Liver (tissue), 8 donors: ENCODE measurements at regions not wholly inside any gene's neighbourhood (a gene's known extent, or its start where the extent isn't known, plus 50 kb on each side); places are given as distances from the start of the nearest gene placed in this dataset.

Experiments
- DNase-seq: peaks from one replicate; pipeline ENCODE4 v3.0.0-alpha.2; 2017; ENCODE audit warnings: low spot score
- H3K27ac ChIP-seq, 2 donors: one replicate each; pipeline ENCODE4 v1.7.0; 2013; ENCODE audit warnings: inconsistent platforms in 2 of 2, low read length in 2 of 2, control low read depth in 1 of 2, low read depth in 1 of 2, mild to moderate bottlenecking in 1 of 2
- H3K27me3 ChIP-seq, 4 donors: one replicate each; pipeline versions ENCODE4 v1.6.1 to v1.7.0; 2013; ENCODE audit warnings: low read length in 3 of 4, inconsistent platforms in 1 of 4, mild to moderate bottlenecking in 1 of 4, moderate library complexity in 1 of 4; ENCODE audit not compliant: control insufficient read depth in 4 of 4, insufficient read depth in 4 of 4
- H3K36me3 ChIP-seq, 4 donors: one replicate each; pipeline versions ENCODE4 v1.6.1 to v1.7.0; 2013; ENCODE audit warnings: low read length in 3 of 4, mild to moderate bottlenecking in 3 of 4, low read depth in 1 of 4, moderate library complexity in 1 of 4; ENCODE audit not compliant: control insufficient read depth in 4 of 4, insufficient read depth in 3 of 4
- H3K4me1 ChIP-seq, 4 donors: one replicate each; pipeline versions ENCODE4 v1.6.1 to v1.7.0; 2013; ENCODE audit warnings: low read length in 3 of 4, mild to moderate bottlenecking in 3 of 4, moderate library complexity in 1 of 4; ENCODE audit not compliant: control insufficient read depth in 4 of 4, insufficient read depth in 4 of 4
- H3K4me3 ChIP-seq, 3 donors: one replicate each; pipeline versions ENCODE4 v1.6.1 to v1.7.0; 2013; ENCODE audit warnings: low read length in 3 of 3, control low read depth in 1 of 3, low read depth in 1 of 3, mild to moderate bottlenecking in 1 of 3
- H3K9ac ChIP-seq, 2 donors: one replicate each; pipeline ENCODE4 v1.7.0; 2013; ENCODE audit warnings: low read length in 2 of 2, mild to moderate bottlenecking in 2 of 2, moderate library complexity in 2 of 2, control low read depth in 1 of 2, low read depth in 1 of 2
- H3K9me3 ChIP-seq, 4 donors: one replicate each; pipeline versions ENCODE4 v1.6.1 to v1.7.0; 2013; ENCODE audit warnings: low read length in 3 of 4; ENCODE audit not compliant: control insufficient read depth in 4 of 4
- ATF3 ChIP-seq: IDR thresholded peaks from 2 replicates; pipeline ENCODE4 v1.6.1; 2016; ENCODE audit warnings: antibody characterized with exemption
- CTCF ChIP-seq: fragments of 150-350 bp; IDR thresholded peaks from 2 replicates; pipeline ENCODE4 v1.5.1; 2017; ENCODE audit warnings: improper control_type of control experiment, low read depth, low read length; ENCODE audit not compliant: missing input control
- GABPA ChIP-seq, 2 donors: IDR thresholded peaks in 1 of 2; conservative IDR thresholded peaks in 1 of 2; 2 replicates each; pipeline ENCODE4 v1.6.1; 2016; ENCODE audit warnings: antibody characterized with exemption in 2 of 2, mild to moderate bottlenecking in 1 of 2, moderate library complexity in 1 of 2
- HNF4A ChIP-seq, 2 donors: conservative IDR thresholded peaks; 2 replicates each; pipeline ENCODE4 v1.6.1; 2016; ENCODE audit warnings: antibody characterized with exemption in 2 of 2, mild to moderate bottlenecking in 2 of 2
- JUND ChIP-seq, 2 donors: IDR thresholded peaks; 2 replicates each; pipeline ENCODE4 v1.6.1; 2016; ENCODE audit warnings: antibody characterized with exemption in 2 of 2
- MAX ChIP-seq: IDR thresholded peaks from 2 replicates; pipeline ENCODE4 v1.6.1; 2016; ENCODE audit warnings: antibody characterized with exemption
- RAD21 ChIP-seq, 2 donors: IDR thresholded peaks; 2 replicates each; pipeline ENCODE4 v1.6.1; 2016; ENCODE audit warnings: antibody characterized with exemption in 2 of 2, mild to moderate bottlenecking in 2 of 2
- REST ChIP-seq: IDR thresholded peaks from 2 replicates; pipeline ENCODE4 v1.6.1; 2016; ENCODE audit warnings: antibody characterized with exemption, mild to moderate bottlenecking
- RXRA ChIP-seq, 2 donors: IDR thresholded peaks; 2 replicates each; pipeline ENCODE4 v1.6.1; 2017 to 2018; ENCODE audit warnings: antibody characterized with exemption in 2 of 2, mild to moderate bottlenecking in 1 of 2
- SP1 ChIP-seq: IDR thresholded peaks from 2 replicates; pipeline ENCODE4 v1.6.1; 2018; ENCODE audit warnings: antibody characterized with exemption, mild to moderate bottlenecking
- TAF1 ChIP-seq: conservative IDR thresholded peaks from 2 replicates; pipeline ENCODE4 v1.6.1; 2016; ENCODE audit warnings: antibody characterized with exemption, mild to moderate bottlenecking
- YY1 ChIP-seq: IDR thresholded peaks from 2 replicates; pipeline ENCODE4 v1.6.1; 2016; ENCODE audit warnings: antibody characterized with exemption, mild to moderate bottlenecking
- ZBTB33 ChIP-seq: IDR thresholded peaks from 2 replicates; pipeline ENCODE4 v1.6.1; 2016; ENCODE audit warnings: antibody characterized with exemption
- WGBS: extraction: QIAGEN DNeasy Blood & Tissue Kit; methylation state at CpG from one replicate; pipeline ENCODE4 v1.1.7; 2013; 5-methylcytosine and 5-hydroxymethylcytosine counted together
- donor health status: healthy.
- donor health status: healthy.
- donor health status: healthy.
- donor health status: healthy.
- donor health status: healthy.

GRCh38 chr12:46664761-46665287 is 161.0 kb downstream of the SLC38A4 start:
- Histone ChIP-seq H3K4me1 (no peaks in the 10 kb centered on the region), H3K9me3 (no peaks in the 10 kb centered on the region), H3K4me3 (no peak overlapping the region), H3K27ac (no peak overlapping the region), H3K36me3 (no peaks in the 10 kb centered on the region), H3K27me3 (no peaks in the 10 kb centered on the region), H3K9ac (no peak overlapping the region)
- 42% methylated on average over 3 of the region's 3 CpGs for WGBS
- TF ChIP-seq RXRA (IDR thresholded peaks at IDR 0.05) = peak in 1 of 2 donors; percentile 12
- no peak for TF ChIP-seq GABPA (IDR thresholded peaks at IDR 0.05 in 1 of 2, conservative IDR thresholded peaks at IDR 0.05 in 1 of 2)
- DNase-seq = no peak

GRCh38 chr12:46663318-46663717 is 162.5 kb downstream of the SLC38A4 start:
- H3K27me3 ChIP-seq = no peaks in the 10 kb centered on the region
- H3K9ac ChIP-seq = no peak overlapping the region
- H3K4me3 ChIP-seq = no peak overlapping the region
- H3K9me3 ChIP-seq = no peaks in the 10 kb centered on the region
- DNase-seq = no peak
- H3K4me1 ChIP-seq = no peaks in the 10 kb centered on the region
- H3K27ac ChIP-seq = no peak overlapping the region
- TF ChIP-seq MAX = no peak
- no peak for TF ChIP-seq RXRA (IDR thresholded peaks at IDR 0.05)
- TF ChIP-seq YY1 = no peak
- no peak for TF ChIP-seq HNF4A (conservative IDR thresholded peaks at IDR 0.05)
- no peak for TF ChIP-seq SP1
- TF ChIP-seq REST = no peak
- no peak for TF ChIP-seq RAD21 (IDR thresholded peaks at IDR 0.05)
- no peak for TF ChIP-seq GABPA (IDR thresholded peaks at IDR 0.05 in 1 of 2, conservative IDR thresholded peaks at IDR 0.05 in 1 of 2)
- TF ChIP-seq ZBTB33 = no peak
- no peak for TF ChIP-seq TAF1
- no peak for TF ChIP-seq ATF3
- no peak for TF ChIP-seq JUND (IDR thresholded peaks at IDR 0.05)
- TF ChIP-seq CTCF = no peak
- no peaks in the 10 kb centered on the region for H3K36me3 ChIP-seq
